GM20431 (cell line): ENCODE measurements at regions not wholly inside any gene's neighbourhood (a gene's known extent, or its start where the extent isn't known, plus 50 kb on each side); places are given as distances from the start of the nearest gene placed in this dataset.

Experiments
- in situ Hi-C: fragments of 300-500 bp; cut with MseI, MboI; formaldehyde crosslinking; loops from one replicate; pipeline ENCODE4 v1.15.0; 2020; ENCODE audit warnings: low sequenced_read_pairs; ENCODE audit not compliant: unreplicated experiment

GRCh38 chr1:195065437-195065836, 1542.8 kb downstream of the KCNT2 start:
- in situ Hi-C loops, result no loop called here

GRCh38 chr1:195064358-195064757, 1543.9 kb downstream of the KCNT2 start:
- in situ Hi-C loops, result no loop called here

DNA sequence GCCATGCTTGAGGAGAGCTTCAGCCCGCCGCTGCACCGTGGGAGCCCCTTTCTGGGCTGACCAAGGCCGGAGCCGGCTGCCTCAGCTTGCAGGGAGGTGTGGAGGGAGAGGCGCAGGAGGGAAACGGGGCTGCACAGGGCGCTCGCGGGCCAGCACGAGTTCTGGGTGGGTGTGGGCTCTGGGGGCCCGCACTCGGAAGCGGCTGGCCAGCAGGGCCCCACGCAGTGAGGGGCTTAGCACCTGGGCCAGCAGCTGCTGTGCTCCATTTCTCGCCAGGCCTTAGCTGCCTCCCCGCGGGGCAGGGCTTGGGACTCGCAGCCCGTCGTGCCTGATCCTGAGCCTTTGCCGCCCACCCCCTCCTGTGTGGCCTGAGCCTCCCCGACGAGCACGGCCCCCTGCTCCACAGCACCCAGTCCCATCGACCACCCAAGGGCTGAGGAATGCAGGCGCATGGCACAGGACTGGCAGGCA, 1554.0 kb downstream of the KCNT2 start:
- in situ Hi-C loops, result no loop called here

DNA sequence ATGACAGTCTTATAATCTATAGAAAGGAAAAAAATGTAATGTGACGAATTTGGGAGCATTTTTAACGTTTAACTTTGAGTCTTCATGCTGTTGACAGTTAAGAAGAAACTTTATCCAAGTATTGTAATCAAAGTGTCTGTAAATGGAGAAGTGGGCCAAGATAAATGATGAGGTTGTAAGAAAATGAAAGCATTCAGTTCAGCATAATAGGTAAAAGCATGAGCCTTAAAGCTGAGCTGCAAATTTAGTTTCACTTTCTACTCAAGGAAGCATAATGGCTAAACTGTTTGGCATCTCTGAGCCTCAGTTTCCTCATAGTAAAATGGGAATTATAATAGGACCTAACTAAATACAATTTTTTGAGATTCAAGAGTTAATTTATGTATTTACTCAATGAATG, 1554.8 kb downstream of the KCNT2 start:
- in situ Hi-C loops, result no loop called here

- in situ Hi-C loops, result no loop called here
Observed at GRCh38 chr1:195047772-195048171, 1560.5 kb downstream of the KCNT2 start.

DNA sequence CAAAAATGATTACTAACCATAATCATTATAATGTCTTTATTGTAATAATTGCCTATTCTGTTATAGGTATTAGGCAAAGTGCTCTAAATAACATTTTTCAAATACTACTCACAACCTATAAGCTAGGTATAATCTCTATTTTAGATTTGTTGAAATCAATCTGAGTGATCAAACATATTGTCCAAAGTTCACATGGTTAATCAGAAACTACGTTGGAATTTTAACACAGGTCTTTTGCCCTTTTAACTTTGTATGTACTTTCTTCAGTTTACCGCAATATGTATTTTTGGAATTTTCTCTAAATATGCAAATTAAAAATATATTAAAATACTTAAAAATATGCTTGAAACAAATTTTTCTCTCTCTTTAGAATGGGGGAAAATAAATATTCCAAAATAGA, 1563.2 kb downstream of the KCNT2 start:
- in situ Hi-C loops, result no loop called here

- in situ Hi-C loops, result no loop called here
Observed at GRCh38 chr1:195030793-195031192, 1577.4 kb downstream of the KCNT2 start.

GRCh38 chr1:195026792-195027191, 1581.4 kb downstream of the KCNT2 start:
- in situ Hi-C loops, result no loop called here

- in situ Hi-C loops, result no loop called here
Observed at GRCh38 chr1:195019385-195019784, 1588.9 kb downstream of the KCNT2 start.

GRCh38 chr1:195012995-195013394, 1595.2 kb downstream of the KCNT2 start:
- in situ Hi-C loops, result no loop called here

GRCh38 chr1:195005338-195005737, 1602.9 kb downstream of the KCNT2 start:
- in situ Hi-C loops, result no loop called here

- in situ Hi-C loops, result no loop called here
Observed at GRCh38 chr1:194990483-194990882, 1617.8 kb downstream of the KCNT2 start.

- in situ Hi-C loops, result no loop called here
Observed at GRCh38 chr1:194975913-194976312, 1632.3 kb downstream of the KCNT2 start.

DNA sequence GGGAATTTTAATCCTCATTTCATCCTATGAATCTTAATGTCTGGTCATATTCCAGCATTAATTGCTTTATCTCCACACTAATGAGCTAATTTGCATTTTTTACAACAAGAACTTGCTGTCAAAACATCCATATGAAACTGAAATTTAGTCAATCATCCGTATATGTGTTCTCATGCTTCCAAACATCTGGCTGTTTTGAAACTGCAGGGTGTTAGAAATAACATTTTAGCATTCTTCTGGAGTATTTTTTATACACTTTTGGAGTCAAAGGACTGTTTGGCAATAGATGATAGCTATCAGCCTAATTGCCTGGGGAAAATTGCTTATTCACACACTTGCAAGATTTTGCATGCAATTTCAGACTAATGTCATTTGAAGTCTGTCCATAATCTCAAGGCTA, 1639.3 kb downstream of the KCNT2 start:
- in situ Hi-C loops, result no loop called here

DNA sequence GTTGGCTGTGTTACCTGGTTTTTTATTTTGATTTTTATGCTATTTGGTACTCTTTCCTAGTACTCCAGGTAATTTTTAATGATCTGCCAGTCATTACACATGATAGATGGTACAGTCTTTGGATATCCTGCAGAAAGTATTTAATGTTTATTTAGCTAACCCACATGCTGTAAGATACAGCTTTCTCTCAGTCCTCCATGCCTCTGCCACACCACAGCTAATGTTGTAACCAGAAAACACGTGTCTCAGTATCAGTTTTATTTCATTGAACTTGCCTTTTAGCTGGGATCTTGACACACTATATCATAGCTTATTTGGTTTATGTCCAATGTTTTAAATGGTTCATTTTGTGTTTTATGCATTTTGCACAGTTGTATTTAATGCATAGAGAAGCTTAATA, 1648.4 kb downstream of the KCNT2 start:
- in situ Hi-C loops, result no loop called here

GRCh38 chr1:194952171-194952570, 1656.1 kb downstream of the KCNT2 start:
- in situ Hi-C loops, result no loop called here

GRCh38 chr1:194950584-194950983, 1657.7 kb downstream of the KCNT2 start:
- in situ Hi-C loops, result no loop called here

GRCh38 chr1:194940336-194941030, 1667.8 kb downstream of the KCNT2 start:
- in situ Hi-C loops, result no loop called here

DNA sequence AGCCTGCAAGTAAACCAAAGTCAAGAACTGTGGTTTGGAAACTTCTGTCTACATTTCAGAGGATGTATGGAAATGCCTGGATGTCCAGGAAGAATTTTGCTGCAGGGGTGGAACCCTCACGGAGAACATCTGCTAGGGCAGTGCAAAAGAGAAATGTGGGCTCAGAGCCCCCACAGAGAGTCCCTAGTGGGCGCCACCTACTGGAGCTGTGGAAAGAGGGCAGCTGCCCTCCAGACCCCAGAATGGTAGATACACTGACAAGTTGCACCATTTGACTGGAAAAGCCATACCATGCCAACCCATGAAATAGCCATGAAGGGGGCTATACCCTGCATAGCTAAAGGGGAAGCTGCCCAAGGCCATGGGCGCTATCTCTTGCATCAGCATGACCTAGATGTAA, 1672.4 kb downstream of the KCNT2 start:
- in situ Hi-C loops, result no loop called here

- in situ Hi-C loops, result no loop called here
Observed at GRCh38 chr1:194931166-194931565, 1677.1 kb downstream of the KCNT2 start.

- in situ Hi-C loops, result no loop called here
Observed at GRCh38 chr1:194930132-194930531, 1678.1 kb downstream of the KCNT2 start.

GRCh38 chr1:194929357-194929756, 1678.9 kb downstream of the KCNT2 start:
- in situ Hi-C loops, result no loop called here
